OCI-LY7 (cell line): ENCODE measurements at regions not wholly inside any gene's neighbourhood (a gene's known extent, or its start where the extent isn't known, plus 50 kb on each side); places are given as distances from the start of the nearest gene placed in this dataset.

Source experiments
- BruUV-seq: library from RNA; stranded (reverse); fragments of 400-500 nt; replicated peaks from 2 replicates; lab custom pipeline; 2021; lab: Mats Ljungman, UMichigan
- CTCF ChIA-PET: fragments of 300-600 bp; sonication (Branson Sonifier 250); formaldehyde crosslinking; loops from one replicate; lab custom pipeline; 2022; ENCODE audit warnings: antibody characterized with exemption; ENCODE audit not compliant: unreplicated experiment; lab: Charles Lee
- POLR2A ChIA-PET: fragments of 300-600 bp; sonication (Branson Sonifier 250); formaldehyde crosslinking; loops from one replicate; lab custom pipeline; 2022; ENCODE audit warnings: antibody characterized with exemption; lab: Charles Lee
- DNase-seq: peaks from one replicate; pipeline ENCODE4 v3.0.0-alpha.2; 2015; ENCODE audit warnings: low spot score
- H2AFZ ChIP-seq: fragments of 200-600 bp; sonication (generic), shearing (Covaris generic); 2 replicates; pipeline ENCODE4 v1.6.1; 2014; ENCODE audit warnings: mild to moderate bottlenecking, antibody characterized with exemption, low read length, moderate library complexity
- H3K27ac ChIP-seq: fragments of 200-600 bp; sonication (generic); 2 replicates; pipeline ENCODE4 v1.5.1; 2014; ENCODE audit warnings: mixed run types, low read depth, mild to moderate bottlenecking, moderate library complexity, low read length, inconsistent platforms; ENCODE audit not compliant: poor library complexity, severe bottlenecking
- H3K36me3 ChIP-seq: fragments of 200-600 bp; sonication (generic); 2 replicates; pipeline ENCODE4 v1.6.1; 2014; ENCODE audit warnings: mild to moderate bottlenecking, antibody characterized with exemption, low read length, moderate library complexity, mixed read lengths; ENCODE audit not compliant: insufficient read depth
- H3K4me1 ChIP-seq: fragments of 200-600 bp; sonication (generic); 2 replicates; pipeline ENCODE4 v1.5.1; 2014; ENCODE audit warnings: mild to moderate bottlenecking, low read length; ENCODE audit not compliant: insufficient read depth, poor library complexity, severe bottlenecking
- H3K4me2 ChIP-seq: fragments of 200-600 bp; sonication (generic); 2 replicates; pipeline ENCODE4 v1.6.1; 2014; ENCODE audit warnings: mild to moderate bottlenecking, low read length
- H3K4me3 ChIP-seq: fragments of 200-600 bp; sonication (generic); 2 replicates; pipeline ENCODE4 v1.5.1; 2014; ENCODE audit warnings: mild to moderate bottlenecking, low read depth, low read length; ENCODE audit not compliant: poor library complexity, severe bottlenecking
- H3K79me2 ChIP-seq: fragments of 200-600 bp; sonication (generic); 2 replicates; pipeline ENCODE4 v1.6.1; 2016; ENCODE audit warnings: low read depth, mild to moderate bottlenecking, low read length, moderate library complexity, mixed read lengths; ENCODE audit not compliant: insufficient read depth
- H3K9me2 ChIP-seq: fragments of 200-600 bp; sonication (generic); 2 replicates; pipeline ENCODE4 v1.6.1; 2016; ENCODE audit warnings: mild to moderate bottlenecking, low read length, mixed read lengths; ENCODE audit not compliant: insufficient read depth
- H3K9me3 ChIP-seq: fragments of 200-600 bp; sonication (generic); 2 replicates; pipeline ENCODE4 v1.6.1; 2014; ENCODE audit warnings: mild to moderate bottlenecking, mixed run types, low read length, mixed read lengths
- H4K20me1 ChIP-seq: fragments of 200-600 bp; sonication (generic); 2 replicates; pipeline ENCODE4 v1.6.1; 2014; ENCODE audit warnings: mild to moderate bottlenecking, antibody characterized with exemption, low read length, moderate library complexity, mixed read lengths; ENCODE audit not compliant: insufficient read depth
- CTCF ChIP-seq: fragments of 200-600 bp; sonication (generic); conservative IDR thresholded peaks from 2 replicates; pipeline ENCODE4 v1.5.1; 2014; ENCODE audit warnings: mild to moderate bottlenecking, antibody characterized with exemption, low read length, moderate library complexity, mixed read lengths
- EZH2phosphoT487 ChIP-seq: fragments of 200-600 bp; sonication (generic); IDR thresholded peaks from 2 replicates; pipeline ENCODE4 v1.6.1; 2018; ENCODE audit warnings: low read depth, borderline replicate concordance, mild to moderate bottlenecking, mixed run types, antibody characterized with exemption, low read length, moderate library complexity, mixed read lengths
- intact Hi-C: fragments of 100-400 bp; cut with micrococcal nuclease; formaldehyde crosslinking; loops from one replicate; pipeline ENCODE4 v1.10.0; 2022; ENCODE audit not compliant: unreplicated experiment

- intact Hi-C loops: no loop called here
- ChIA-PET POLR2A (interaction anchor here (0.6 kb wide), 1 partner anchor 349 kb away, joined by 4 read pairs; no protein-coding TSS in a partner anchor), CTCF (no interaction called here)
- H3K4me3 ChIP-seq: no peak overlapping the region
- DNase-seq: no peak
- H3K9me3 ChIP-seq: no peaks in the 10 kb centered on the region
- no peaks in the 10 kb centered on the region for H3K36me3 ChIP-seq
- TF ChIP-seq CTCF (no peak), EZH2phosphoT487 (no peak)
- BruUV-seq: no TSS peak
- H2AFZ ChIP-seq: no peak overlapping the region
- H3K9me2 ChIP-seq: no peaks in the 10 kb centered on the region
- H3K4me1 ChIP-seq: no peaks in the 10 kb centered on the region
- H3K79me2 ChIP-seq: no peaks in the 10 kb centered on the region
- H3K4me2 ChIP-seq: no peak overlapping the region
- no peak overlapping the region for H3K27ac ChIP-seq
- H4K20me1 ChIP-seq: no peaks in the 10 kb centered on the region
These were observed 414.6 kb upstream of the POM121L12 start for GRCh38 chr7:52620849-52621248.

- Histone ChIP-seq H3K9me3 (no peaks in the 10 kb centered on the region), H3K27ac (no peak overlapping the region), H3K4me2 (no peak overlapping the region), H3K36me3 (no peaks in the 10 kb centered on the region), H3K4me1 (no peaks in the 10 kb centered on the region), H3K79me2 (no peaks in the 10 kb centered on the region), H3K4me3 (no peak overlapping the region), H4K20me1 (no peaks in the 10 kb centered on the region), H3K9me2 (no peaks in the 10 kb centered on the region), H2AFZ (no peak overlapping the region)
- POLR2A ChIA-PET: no interaction called here
- CTCF ChIA-PET: no interaction called here
- TF ChIP-seq CTCF (no peak), EZH2phosphoT487 (no peak)
- DNase-seq: no peak
- intact Hi-C loops: no loop called here
- BruUV-seq: no TSS peak
These were observed 418.9 kb upstream of the POM121L12 start for GRCh38 chr7:52616552-52616951.

- Histone ChIP-seq H3K36me3 (no peaks in the 10 kb centered on the region), H3K9me3 (no peaks in the 10 kb centered on the region), H3K4me2 (no peak overlapping the region), H4K20me1 (no peaks in the 10 kb centered on the region), H3K9me2 (no peaks in the 10 kb centered on the region), H3K4me3 (no peak overlapping the region), H3K4me1 (no peaks in the 10 kb centered on the region), H3K79me2 (no peaks in the 10 kb centered on the region), H3K27ac (no peak overlapping the region), H2AFZ (no peak overlapping the region)
- DNase-seq: no peak
- intact Hi-C loops: no loop called here
- no TSS peak for BruUV-seq
- CTCF ChIA-PET: no interaction called here
- POLR2A ChIA-PET: no interaction called here
- TF ChIP-seq CTCF (no peak), EZH2phosphoT487 (no peak)
These were observed 420.3 kb upstream of the POM121L12 start for GRCh38 chr7:52615021-52615695.
